ENCODE measurements at regions not wholly inside any gene's neighbourhood (a gene's known extent, or its start where the extent isn't known, plus 50 kb on each side); places are given as distances from the start of the nearest gene placed in this dataset.

DNA sequence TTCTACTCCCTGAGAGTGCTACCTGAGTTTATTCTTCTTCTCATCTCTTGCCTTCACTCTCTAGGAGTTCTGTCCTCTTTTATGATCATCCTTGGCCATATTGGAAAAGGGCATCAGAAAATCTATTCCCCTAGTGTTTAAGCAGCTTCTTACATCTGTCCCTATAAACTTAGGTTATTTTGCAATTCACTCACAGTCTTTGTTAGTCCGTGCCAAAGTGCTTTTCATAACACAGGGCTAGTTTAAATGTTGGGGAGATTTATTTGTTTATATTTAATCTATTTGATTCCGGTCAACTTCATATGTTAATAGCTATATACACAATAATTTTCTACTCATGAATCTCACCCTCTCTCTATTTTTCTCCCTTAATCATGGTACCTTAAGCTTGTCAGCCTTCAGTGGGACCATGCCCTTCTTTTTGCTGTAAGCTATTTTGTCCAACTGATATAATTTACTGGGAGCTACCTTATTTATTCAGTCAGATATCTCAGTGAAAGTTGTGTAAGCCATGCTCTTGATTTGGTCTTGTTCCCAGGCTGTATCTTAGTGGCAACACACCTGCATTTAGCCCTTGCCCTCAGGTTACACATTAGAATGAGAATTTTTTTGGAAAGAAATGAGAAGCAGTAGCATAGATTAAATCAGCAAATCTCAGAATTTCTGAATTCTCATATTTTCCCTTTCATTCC is 106.3 kb upstream of the SMYD2 start:
- H3K36me3 Mint-ChIP-seq (ENCODE audit: low read depth): no peaks in the 10 kb centered on the region
- H3K27ac Mint-ChIP-seq: no peak overlapping the region
- H3K4me2 ChIP-seq: no peak overlapping the region
- no peaks in the 10 kb centered on the region for H3K4me1 ChIP-seq (ENCODE audit: insufficient read depth)
- H3K27me3 ChIP-seq (ENCODE audit: insufficient read depth): no peaks in the 10 kb centered on the region
- ATAC-seq: no peak
- no peak overlapping the region for H3K27ac ChIP-seq (ENCODE audit: low read depth)
- H3K4me1 Mint-ChIP-seq: no peaks in the 10 kb centered on the region
- no peaks in the 10 kb centered on the region for H3K79me2 ChIP-seq (replicated peaks; ENCODE audit: insufficient read depth)
- H3K27me3 Mint-ChIP-seq (ENCODE audit: insufficient read depth, low read depth, poor library complexity): no peaks in the 10 kb centered on the region
- TF ChIP-seq STAT1 (IDR thresholded peaks at IDR 0.05; ENCODE audit: unreplicated experiment): no peak
- TF ChIP-seq, protein P1, sequence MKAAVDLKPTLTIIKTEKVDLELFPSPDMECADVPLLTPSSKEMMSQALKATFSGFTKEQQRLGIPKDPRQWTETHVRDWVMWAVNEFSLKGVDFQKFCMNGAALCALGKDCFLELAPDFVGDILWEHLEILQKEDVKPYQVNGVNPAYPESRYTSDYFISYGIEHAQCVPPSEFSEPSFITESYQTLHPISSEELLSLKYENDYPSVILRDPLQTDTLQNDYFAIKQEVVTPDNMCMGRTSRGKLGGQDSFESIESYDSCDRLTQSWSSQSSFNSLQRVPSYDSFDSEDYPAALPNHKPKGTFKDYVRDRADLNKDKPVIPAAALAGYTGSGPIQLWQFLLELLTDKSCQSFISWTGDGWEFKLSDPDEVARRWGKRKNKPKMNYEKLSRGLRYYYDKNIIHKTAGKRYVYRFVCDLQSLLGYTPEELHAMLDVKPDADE (IDR thresholded peaks at IDR 0.05): no peak
- TF ChIP-seq JUNB (IDR thresholded peaks at IDR 0.05; ENCODE audit: unreplicated experiment): no peak
- TF ChIP-seq, protein P2, sequence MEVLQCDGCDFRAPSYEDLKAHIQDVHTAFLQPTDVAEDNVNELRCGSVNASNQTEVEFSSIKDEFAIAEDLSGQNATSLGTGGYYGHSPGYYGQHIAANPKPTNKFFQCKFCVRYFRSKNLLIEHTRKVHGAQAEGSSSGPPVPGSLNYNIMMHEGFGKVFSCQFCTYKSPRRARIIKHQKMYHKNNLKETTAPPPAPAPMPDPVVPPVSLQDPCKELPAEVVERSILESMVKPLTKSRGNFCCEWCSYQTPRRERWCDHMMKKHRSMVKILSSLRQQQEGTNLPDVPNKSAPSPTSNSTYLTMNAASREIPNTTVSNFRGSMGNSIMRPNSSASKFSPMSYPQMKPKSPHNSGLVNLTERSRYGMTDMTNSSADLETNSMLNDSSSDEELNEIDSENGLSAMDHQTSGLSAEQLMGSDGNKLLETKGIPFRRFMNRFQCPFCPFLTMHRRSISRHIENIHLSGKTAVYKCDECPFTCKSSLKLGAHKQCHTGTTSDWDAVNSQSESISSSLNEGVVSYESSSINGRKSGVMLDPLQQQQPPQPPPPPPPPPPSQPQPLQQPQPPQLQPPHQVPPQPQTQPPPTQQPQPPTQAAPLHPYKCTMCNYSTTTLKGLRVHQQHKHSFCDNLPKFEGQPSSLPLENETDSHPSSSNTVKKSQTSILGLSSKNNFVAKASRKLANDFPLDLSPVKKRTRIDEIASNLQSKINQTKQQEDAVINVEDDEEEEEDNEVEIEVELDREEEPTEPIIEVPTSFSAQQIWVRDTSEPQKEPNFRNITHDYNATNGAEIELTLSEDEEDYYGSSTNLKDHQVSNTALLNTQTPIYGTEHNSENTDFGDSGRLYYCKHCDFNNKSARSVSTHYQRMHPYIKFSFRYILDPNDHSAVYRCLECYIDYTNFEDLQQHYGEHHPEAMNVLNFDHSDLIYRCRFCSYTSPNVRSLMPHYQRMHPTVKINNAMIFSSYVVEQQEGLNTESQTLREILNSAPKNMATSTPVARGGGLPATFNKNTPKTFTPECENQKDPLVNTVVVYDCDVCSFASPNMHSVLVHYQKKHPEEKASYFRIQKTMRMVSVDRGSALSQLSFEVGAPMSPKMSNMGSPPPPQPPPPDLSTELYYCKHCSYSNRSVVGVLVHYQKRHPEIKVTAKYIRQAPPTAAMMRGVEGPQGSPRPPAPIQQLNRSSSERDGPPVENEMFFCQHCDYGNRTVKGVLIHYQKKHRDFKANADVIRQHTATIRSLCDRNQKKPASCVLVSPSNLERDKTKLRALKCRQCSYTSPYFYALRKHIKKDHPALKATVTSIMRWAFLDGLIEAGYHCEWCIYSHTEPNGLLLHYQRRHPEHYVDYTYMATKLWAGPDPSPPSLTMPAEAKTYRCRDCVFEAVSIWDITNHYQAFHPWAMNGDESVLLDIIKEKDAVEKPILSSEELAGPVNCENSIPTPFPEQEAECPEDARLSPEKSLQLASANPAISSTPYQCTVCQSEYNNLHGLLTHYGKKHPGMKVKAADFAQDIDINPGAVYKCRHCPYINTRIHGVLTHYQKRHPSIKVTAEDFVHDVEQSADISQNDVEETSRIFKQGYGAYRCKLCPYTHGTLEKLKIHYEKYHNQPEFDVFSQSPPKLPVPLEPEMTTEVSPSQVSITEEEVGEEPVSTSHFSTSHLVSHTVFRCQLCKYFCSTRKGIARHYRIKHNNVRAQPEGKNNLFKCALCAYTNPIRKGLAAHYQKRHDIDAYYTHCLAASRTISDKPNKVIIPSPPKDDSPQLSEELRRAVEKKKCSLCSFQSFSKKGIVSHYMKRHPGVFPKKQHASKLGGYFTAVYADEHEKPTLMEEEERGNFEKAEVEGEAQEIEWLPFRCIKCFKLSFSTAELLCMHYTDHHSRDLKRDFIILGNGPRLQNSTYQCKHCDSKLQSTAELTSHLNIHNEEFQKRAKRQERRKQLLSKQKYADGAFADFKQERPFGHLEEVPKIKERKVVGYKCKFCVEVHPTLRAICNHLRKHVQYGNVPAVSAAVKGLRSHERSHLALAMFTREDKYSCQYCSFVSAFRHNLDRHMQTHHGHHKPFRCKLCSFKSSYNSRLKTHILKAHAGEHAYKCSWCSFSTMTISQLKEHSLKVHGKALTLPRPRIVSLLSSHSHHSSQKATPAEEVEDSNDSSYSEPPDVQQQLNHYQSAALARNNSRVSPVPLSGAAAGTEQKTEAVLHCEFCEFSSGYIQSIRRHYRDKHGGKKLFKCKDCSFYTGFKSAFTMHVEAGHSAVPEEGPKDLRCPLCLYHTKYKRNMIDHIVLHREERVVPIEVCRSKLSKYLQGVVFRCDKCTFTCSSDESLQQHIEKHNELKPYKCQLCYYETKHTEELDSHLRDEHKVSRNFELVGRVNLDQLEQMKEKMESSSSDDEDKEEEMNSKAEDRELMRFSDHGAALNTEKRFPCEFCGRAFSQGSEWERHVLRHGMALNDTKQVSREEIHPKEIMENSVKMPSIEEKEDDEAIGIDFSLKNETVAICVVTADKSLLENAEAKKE (CRISPR knock-in tag; IDR thresholded peaks at IDR 0.05): no peak
- no peak for TF ChIP-seq POLR2AphosphoS5 (IDR thresholded peaks at IDR 0.05; ENCODE audit: low read depth)
- TF ChIP-seq, protein P3, sequence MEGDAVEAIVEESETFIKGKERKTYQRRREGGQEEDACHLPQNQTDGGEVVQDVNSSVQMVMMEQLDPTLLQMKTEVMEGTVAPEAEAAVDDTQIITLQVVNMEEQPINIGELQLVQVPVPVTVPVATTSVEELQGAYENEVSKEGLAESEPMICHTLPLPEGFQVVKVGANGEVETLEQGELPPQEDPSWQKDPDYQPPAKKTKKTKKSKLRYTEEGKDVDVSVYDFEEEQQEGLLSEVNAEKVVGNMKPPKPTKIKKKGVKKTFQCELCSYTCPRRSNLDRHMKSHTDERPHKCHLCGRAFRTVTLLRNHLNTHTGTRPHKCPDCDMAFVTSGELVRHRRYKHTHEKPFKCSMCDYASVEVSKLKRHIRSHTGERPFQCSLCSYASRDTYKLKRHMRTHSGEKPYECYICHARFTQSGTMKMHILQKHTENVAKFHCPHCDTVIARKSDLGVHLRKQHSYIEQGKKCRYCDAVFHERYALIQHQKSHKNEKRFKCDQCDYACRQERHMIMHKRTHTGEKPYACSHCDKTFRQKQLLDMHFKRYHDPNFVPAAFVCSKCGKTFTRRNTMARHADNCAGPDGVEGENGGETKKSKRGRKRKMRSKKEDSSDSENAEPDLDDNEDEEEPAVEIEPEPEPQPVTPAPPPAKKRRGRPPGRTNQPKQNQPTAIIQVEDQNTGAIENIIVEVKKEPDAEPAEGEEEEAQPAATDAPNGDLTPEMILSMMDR (conservative IDR thresholded peaks at IDR 0.05; ENCODE audit: low read depth in 2 of 2): no peak
- TF ChIP-seq, protein P4, sequence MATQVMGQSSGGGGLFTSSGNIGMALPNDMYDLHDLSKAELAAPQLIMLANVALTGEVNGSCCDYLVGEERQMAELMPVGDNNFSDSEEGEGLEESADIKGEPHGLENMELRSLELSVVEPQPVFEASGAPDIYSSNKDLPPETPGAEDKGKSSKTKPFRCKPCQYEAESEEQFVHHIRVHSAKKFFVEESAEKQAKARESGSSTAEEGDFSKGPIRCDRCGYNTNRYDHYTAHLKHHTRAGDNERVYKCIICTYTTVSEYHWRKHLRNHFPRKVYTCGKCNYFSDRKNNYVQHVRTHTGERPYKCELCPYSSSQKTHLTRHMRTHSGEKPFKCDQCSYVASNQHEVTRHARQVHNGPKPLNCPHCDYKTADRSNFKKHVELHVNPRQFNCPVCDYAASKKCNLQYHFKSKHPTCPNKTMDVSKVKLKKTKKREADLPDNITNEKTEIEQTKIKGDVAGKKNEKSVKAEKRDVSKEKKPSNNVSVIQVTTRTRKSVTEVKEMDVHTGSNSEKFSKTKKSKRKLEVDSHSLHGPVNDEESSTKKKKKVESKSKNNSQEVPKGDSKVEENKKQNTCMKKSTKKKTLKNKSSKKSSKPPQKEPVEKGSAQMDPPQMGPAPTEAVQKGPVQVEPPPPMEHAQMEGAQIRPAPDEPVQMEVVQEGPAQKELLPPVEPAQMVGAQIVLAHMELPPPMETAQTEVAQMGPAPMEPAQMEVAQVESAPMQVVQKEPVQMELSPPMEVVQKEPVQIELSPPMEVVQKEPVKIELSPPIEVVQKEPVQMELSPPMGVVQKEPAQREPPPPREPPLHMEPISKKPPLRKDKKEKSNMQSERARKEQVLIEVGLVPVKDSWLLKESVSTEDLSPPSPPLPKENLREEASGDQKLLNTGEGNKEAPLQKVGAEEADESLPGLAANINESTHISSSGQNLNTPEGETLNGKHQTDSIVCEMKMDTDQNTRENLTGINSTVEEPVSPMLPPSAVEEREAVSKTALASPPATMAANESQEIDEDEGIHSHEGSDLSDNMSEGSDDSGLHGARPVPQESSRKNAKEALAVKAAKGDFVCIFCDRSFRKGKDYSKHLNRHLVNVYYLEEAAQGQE (IDR thresholded peaks at IDR 0.05; ENCODE audit: unreplicated experiment): no peak
- no peak for TF ChIP-seq EZH2 (IDR thresholded peaks at IDR 0.05; ENCODE audit: low read depth, unreplicated experiment)
- TF ChIP-seq NANOG (IDR thresholded peaks at IDR 0.05; ENCODE audit: borderline replicate concordance): no peak
- TF ChIP-seq ZNF114 (CRISPR knock-in tag; IDR thresholded peaks at IDR 0.05): no peak
- TF ChIP-seq CREB1 (CRISPR knock-in tag; IDR thresholded peaks at IDR 0.05; ENCODE audit: low read depth): no peak
- no peak for TF ChIP-seq ZNF331 (CRISPR knock-in tag; IDR thresholded peaks at IDR 0.05; ENCODE audit: low read depth)
- no peak for TF ChIP-seq EZH2phosphoT487 (IDR thresholded peaks at IDR 0.05; ENCODE audit: unreplicated experiment)
- H4K20me1 ChIP-seq (replicated peaks; ENCODE audit: insufficient read depth): no peaks in the 10 kb centered on the region
- H2AFZ ChIP-seq: no peak overlapping the region
- H3K9me3 Mint-ChIP-seq: no peaks in the 10 kb centered on the region
- no peak overlapping the region for H3K4me3 ChIP-seq
- no peaks in the 10 kb centered on the region for H3K9me2 ChIP-seq (ENCODE audit: insufficient read depth)
- H3F3A ChIP-seq (replicated peaks; ENCODE audit: low read depth): no peaks in the 10 kb centered on the region
- no peaks in the 10 kb centered on the region for H3K36me3 ChIP-seq (ENCODE audit: insufficient read depth)
- no peak for DNase-seq (ENCODE audit: low spot score)
- no peak overlapping the region for H3K4me3 Mint-ChIP-seq

All from GM23338 (cell line).